ENCODE measurements at regions not wholly inside any gene's neighbourhood (a gene's known extent, or its start where the extent isn't known, plus 50 kb on each side); places are given as distances from the start of the nearest gene placed in this dataset.

GRCh38 chr12:46131732-46132469 lies 136.9 kb downstream of the SLC38A1 start:
- ATAC-seq (peak; percentile 21 to 61), DNase-seq (no peak)
- intact Hi-C loops (cut with DNase I): no loop called here

- ATAC-seq (no peak), DNase-seq (no peak)
- intact Hi-C loops (cut with DNase I): loop anchor here in 1 of 2 donors (10.0 kb wide), 2 partner anchors 547 to 807 kb away; no protein-coding TSS in a partner anchor
Observed at GRCh38 chr12:46127656-46128055, 137.3 kb upstream of the SCAF11 start.

DNA sequence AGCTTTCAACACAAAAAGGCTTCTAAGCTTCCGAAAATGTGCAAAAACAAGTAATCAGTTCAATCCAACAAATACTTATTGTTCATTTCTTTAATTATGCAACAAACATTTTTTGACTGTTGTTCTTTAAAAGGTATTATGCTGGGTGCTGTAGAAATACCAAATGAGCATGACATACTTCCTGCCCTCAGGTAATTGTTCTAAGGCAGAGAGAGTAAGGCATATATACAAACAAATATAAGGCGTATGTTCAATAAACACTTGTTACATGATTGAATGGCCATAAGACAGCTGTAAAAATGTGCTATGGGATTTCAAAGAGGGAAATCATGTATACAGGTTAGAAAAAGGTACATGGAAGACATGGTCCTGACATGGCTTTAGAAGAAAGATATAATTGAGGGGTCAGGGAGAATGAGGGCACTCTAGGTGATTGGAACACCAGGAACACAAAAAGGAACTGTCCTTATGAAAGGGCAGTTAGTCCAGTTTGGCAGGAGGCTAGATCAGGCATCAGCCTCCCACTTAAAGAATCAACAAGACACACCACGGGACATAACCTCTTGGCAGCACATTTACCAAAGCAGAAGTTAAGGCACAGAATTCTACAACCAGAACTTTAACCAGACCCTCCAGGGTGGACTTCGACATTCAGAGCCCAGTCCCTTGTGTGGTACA lies 135.8 kb upstream of the SCAF11 start:
- DNase-seq (no peak), ATAC-seq (peak; percentile 37 to 56)
- intact Hi-C loops (cut with DNase I): loop anchor here in 1 of 2 donors (10.0 kb wide), 2 partner anchors 549 to 809 kb away; no protein-coding TSS in a partner anchor

DNA sequence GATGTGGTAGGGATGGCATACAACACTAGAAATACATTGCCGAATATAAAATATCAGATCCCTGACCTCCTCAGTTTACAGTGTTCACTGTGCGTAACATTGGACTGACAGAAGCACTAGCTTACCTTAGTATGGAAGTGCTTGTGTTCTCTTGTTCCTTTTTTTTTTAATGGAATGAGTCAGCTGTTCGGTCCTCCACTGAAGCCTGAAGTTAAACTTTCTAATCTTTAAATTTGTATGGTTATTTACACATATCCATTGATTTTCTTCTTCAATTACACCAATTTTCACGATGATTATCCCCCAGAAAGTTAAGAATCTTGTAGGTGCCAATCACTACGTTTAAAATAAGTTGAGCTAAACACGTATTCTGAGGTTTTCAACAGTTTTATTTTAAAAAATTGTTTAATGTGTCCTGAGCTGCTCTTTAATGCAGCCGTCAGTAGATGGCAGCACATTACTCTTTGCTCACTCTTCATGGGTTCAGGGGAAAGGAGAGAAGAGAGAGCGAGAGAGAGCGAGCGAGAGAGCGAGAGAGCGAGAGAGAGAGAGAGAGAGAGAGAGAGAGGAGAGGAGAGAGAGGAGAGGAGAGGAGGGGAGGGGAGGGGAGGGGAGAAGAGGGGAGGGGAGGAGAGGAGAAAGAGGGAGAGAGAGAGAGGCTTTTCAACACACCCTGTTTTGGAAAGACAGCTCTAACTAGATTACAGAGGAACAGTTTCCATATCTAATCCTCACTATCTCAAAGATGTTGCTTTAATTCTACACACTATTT lies 134.7 kb upstream of the SCAF11 start:
- ATAC-seq (peak; percentile 88 to 96), DNase-seq (peak; percentile 34)
- intact Hi-C loops (cut with DNase I): loop anchor here in 1 of 2 donors (10.0 kb wide), 2 partner anchors 550 to 810 kb away; no protein-coding TSS in a partner anchor

- intact Hi-C loops (cut with DNase I): loop anchor here in 1 of 2 donors (10.0 kb wide), 2 partner anchors 551 to 811 kb away; no protein-coding TSS in a partner anchor
- DNase-seq (no peak), ATAC-seq (no peak)
Observed at GRCh38 chr12:46124132-46124847, 133.9 kb upstream of the SCAF11 start.

DNA sequence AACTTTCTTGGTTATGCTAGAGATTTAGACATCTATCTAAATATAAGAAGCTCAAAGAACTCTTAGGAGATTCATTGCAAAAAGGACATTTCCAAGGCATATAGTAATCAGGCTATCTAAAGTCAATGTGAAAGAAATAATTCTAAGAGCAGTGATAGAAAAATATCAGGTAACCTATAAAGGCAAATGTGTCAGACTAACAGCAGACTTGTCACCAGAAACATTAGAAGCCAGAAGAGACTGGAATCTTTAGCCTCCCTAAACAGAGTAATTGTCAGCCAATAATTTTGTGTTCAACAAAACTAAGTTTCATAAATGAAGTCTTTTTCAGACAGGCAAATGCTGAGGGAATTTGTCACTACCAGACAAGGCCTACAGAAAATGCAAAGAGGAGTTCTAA lies 122.0 kb upstream of the SCAF11 start:
- no peak for ATAC-seq
- intact Hi-C loops (cut with DNase I): no loop called here
- no peak for DNase-seq

- no peak for ATAC-seq
- intact Hi-C loops (cut with DNase I): no loop called here
- no peak for DNase-seq
Observed at GRCh38 chr12:46111715-46112114, 121.3 kb upstream of the SCAF11 start.

GRCh38 chr12:46110928-46111699 lies 120.7 kb upstream of the SCAF11 start:
- no peak for DNase-seq
- ATAC-seq: no peak
- intact Hi-C loops (cut with DNase I): no loop called here

DNA sequence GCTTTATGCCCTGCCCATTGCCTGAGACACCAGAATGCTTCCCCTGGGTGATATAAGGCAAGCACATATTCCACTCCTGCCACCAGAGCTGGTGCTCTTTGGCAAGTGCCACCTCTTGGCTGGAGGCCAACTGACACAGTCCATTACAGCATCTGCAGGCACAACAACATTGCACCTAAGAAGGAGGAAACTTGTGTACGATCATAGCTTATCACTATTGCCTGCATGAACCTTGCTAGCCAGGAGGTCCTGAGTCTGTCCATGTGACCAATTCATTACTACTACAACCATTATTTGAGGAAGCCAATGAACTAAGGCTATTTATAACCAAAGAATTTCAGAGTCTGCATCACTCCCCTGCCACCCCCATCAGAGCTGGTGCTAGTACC lies 119.8 kb upstream of the SCAF11 start:
- DNase-seq (peak; percentile 40), ATAC-seq (peak; percentile 12 to 33)
- intact Hi-C loops (cut with DNase I): no loop called here

DNA sequence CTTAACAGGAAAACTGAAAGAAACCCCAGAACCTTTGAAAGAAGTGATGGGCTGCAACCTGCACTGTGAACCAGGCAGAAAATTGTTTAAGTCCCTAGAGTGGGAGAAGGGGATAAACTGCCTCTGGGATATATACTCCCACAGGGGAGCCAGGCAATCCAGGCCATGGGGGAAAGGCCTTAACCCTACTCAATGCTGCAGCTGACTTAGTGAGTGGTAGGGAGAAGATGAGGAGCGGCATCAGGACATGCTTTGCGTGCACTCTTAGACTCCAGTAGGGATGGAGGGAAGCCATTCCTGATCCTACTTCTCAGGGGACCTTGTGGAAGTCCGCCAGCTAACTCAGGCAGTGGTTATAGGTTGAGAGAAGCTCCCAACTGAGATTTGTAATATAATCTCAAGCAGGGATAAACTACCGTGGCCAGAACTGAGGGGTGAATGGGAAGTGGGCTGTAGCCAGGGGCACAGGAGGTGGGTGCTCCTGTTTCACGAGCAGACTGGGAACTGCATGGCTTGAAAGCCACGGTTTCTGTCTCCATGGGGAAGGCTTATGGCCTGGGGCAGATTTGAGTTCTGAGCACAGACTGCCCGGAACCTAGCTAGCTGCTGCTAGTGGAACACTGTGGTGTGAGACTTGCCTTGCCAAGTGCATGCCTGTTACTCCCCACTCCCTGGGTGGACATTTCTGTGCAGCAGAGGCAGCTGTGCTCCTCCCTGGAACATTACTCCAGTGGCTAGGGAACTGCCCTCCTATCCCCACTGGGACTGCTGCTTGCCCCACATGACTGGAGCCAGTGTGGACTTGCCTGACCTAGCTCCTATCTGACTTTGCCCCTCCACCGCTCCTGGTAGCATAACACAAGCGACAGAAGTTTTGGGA lies 119.2 kb upstream of the SCAF11 start:
- ATAC-seq (peak in 1 of 2 donors; percentile 23), DNase-seq (no peak)
- intact Hi-C loops (cut with DNase I): no loop called here

- intact Hi-C loops (cut with DNase I): no loop called here
- no peak for ATAC-seq
- DNase-seq: no peak
Observed at GRCh38 chr12:46108721-46109120, 118.3 kb upstream of the SCAF11 start.

- ATAC-seq (no peak), DNase-seq (no peak)
- intact Hi-C loops (cut with DNase I): no loop called here
Observed at GRCh38 chr12:46107591-46107990, 117.2 kb upstream of the SCAF11 start.

- ATAC-seq (no peak), DNase-seq (no peak)
- intact Hi-C loops (cut with DNase I): no loop called here
Observed at GRCh38 chr12:46105735-46106134, 115.4 kb upstream of the SCAF11 start.

DNA sequence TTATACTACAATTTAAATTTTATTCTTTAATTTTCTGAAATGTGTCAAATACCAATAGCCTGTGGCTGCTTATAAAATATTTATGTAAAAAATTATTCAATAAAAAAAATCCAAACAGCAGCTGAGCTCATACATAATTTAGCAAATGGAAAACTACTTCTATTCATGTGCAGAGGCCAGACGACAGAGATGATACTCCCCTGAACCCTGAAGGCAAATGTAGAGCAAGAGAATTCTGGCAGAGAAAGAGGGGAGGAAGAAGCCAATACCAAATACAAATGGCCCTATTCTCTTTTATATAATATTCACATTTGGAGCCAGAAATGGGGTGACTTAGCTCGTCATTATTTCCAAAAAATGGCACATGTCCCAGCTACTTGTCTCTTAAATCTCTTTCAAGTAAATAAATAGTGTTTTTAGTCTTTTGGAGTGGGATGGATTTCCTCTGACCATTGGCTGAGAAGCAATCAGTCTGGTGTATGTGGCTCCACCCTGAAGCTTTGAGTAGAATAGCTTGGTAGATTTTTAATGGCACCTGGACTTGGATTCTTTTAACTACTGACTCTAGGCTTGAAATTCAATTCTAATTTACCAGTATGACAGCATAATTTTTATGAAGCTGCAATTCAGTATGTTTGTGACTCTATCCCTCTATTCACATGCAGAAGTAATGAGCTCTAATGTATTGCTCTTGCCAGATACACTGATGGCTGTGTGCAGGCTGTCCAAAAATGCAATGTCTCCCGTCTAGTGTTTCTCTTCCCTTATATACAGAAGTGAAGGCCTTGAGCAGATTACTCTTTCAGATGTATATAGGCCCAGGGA lies 113.4 kb upstream of the SCAF11 start:
- intact Hi-C loops (cut with DNase I): no loop called here
- DNase-seq (no peak), ATAC-seq (no peak)

- DNase-seq: no peak
- ATAC-seq: no peak
Observed at GRCh38 chr12:46101485-46101869, 111.1 kb upstream of the SCAF11 start.

DNA sequence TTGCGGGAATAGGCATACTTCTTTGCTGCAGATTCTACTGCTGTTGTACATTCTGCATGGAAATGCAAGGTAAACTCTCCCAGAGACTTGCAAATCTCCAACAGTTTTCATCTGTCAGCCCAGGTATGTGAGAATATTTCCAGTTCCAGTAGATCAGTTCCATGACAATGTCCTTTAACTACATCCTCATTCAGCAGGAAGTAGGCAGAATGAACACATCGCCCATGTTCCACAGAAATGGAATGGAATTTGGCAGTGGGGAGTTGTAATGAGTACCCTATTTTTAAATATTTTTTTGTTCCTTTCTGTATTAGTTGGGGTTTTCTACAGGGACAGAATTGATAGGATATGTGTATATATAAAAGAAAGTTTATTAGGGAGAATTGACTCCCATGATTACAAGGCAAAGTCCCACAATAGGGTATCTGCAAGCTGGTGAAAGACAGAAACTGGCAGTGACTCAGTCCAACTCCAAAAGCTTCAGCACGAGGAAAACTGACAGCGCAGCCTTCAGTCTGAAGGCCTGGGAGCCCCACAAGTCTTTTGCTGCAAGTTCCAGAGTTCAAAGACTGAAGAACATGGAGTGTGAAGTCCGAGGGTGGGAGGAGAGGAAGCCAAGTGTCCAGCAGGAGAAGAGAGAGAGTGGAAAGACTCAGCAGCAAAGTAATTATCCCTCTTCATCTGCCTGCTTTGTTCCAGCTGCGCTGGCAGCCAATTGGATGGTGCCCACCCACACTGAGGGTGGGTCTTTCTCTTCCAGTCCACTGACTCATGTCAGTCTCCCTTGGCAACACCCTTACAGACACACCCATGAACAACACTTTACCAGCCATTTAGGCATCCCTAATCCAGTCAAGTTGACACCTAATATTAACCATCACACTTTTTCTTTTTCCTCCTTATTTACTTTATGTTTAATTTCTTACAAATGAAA lies 110.4 kb upstream of the SCAF11 start:
- intact Hi-C loops (cut with DNase I): no loop called here
- DNase-seq: no peak
- no peak for ATAC-seq

More at GRCh38 chr12:46101485-46101869, 111.1 kb upstream of the SCAF11 start:
- intact Hi-C loops (cut with DNase I): no loop called here
